ENCODE measurements at regions not wholly inside any gene's neighbourhood (a gene's known extent, or its start where the extent isn't known, plus 50 kb on each side); places are given as distances from the start of the nearest gene placed in this dataset.
"Not testable (repeated sequence)": the region's sequence is repeated elsewhere in the genome, so short reads cannot be mapped to it uniquely, and the experiment has no call there.

DNA sequence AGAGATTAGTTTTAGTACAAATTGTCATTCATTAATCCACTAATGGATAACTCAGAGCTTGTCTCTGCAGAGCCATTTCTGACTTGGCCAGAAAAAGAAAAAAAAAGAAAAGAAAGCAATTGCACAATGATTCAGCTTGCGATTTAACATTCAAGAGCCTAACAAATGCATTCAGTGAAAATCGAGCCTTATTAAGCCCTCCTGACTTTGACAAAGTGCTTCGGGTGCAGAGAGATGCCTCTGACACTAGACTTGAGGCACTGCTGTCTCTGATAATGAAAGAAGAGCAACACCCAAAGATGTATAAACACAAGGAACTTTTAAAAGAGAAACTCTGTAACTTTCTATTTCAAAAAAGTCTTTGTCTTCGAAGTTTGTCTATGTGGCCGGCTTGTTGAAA is 322.9 kb upstream of the FRG1 start:
- CTCF ChIA-PET, H3K4me1 Mint-ChIP-seq, H3K9me3 Mint-ChIP-seq, H3K36me3 Mint-ChIP-seq, H3K4me3 Mint-ChIP-seq, H3K27ac Mint-ChIP-seq, DNase-seq, H3K27me3 Mint-ChIP-seq: not testable (repeated sequence)

- H3K4me3 Mint-ChIP-seq, H3K27ac Mint-ChIP-seq, H3K27me3 Mint-ChIP-seq, CTCF ChIA-PET, H3K9me3 Mint-ChIP-seq, H3K4me1 Mint-ChIP-seq, DNase-seq, H3K36me3 Mint-ChIP-seq: not testable (repeated sequence)
Observed at GRCh38 chr4:189619441-189620250, 321.0 kb upstream of the FRG1 start.

- H3K4me3 Mint-ChIP-seq, H3K36me3 Mint-ChIP-seq, H3K27ac Mint-ChIP-seq, DNase-seq, CTCF ChIA-PET, H3K4me1 Mint-ChIP-seq, H3K27me3 Mint-ChIP-seq, H3K9me3 Mint-ChIP-seq: not testable (repeated sequence)
Observed at GRCh38 chr4:189622574-189622973, 318.1 kb upstream of the FRG1 start.

DNA sequence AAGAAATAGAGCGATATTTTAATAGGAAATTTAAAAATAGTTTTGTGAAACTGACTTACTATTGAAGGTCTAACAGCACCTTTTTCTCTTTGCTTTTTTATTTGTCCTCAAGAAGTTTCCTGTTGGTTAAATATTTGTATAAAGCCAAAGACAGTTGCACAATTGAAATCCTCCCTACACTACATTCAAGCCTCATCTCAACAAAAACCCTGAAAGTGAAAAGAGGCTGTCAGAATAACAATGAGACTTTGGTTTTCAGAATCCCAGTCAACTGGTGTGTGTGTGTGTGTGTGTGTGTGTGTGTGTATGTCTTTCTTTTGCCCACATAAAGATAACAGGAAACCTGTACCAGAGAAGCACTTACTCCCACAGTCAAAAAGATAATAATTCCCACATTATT is 313.6 kb upstream of the FRG1 start:
- H3K27ac Mint-ChIP-seq, H3K4me3 Mint-ChIP-seq, DNase-seq, H3K4me1 Mint-ChIP-seq, H3K36me3 Mint-ChIP-seq, CTCF ChIA-PET, H3K27me3 Mint-ChIP-seq, H3K9me3 Mint-ChIP-seq: not testable (repeated sequence)

DNA sequence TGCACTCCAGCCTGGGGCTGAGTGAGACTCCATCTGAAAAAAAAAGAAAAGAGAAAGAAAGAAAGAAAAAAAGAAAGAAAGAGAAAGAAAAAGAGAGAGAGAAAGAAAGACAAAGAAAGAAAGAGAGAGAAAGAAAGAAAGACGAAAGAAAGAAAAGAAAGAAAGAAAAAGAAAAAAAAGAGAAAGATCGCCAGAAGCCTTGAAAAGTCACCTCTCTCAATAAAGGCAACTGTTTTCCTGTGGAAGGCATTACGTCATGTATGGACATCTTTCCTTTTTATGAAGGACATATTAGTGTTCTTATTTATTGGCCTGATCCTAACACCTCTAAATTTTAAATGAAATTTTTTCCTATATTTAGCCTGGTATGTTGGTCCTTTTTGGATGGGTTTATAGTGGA is 310.9 kb upstream of the FRG1 start:
- H3K27me3 Mint-ChIP-seq, H3K27ac Mint-ChIP-seq, H3K9me3 Mint-ChIP-seq, CTCF ChIA-PET, H3K36me3 Mint-ChIP-seq, H3K4me3 Mint-ChIP-seq, H3K4me1 Mint-ChIP-seq, DNase-seq: not testable (repeated sequence)

DNA sequence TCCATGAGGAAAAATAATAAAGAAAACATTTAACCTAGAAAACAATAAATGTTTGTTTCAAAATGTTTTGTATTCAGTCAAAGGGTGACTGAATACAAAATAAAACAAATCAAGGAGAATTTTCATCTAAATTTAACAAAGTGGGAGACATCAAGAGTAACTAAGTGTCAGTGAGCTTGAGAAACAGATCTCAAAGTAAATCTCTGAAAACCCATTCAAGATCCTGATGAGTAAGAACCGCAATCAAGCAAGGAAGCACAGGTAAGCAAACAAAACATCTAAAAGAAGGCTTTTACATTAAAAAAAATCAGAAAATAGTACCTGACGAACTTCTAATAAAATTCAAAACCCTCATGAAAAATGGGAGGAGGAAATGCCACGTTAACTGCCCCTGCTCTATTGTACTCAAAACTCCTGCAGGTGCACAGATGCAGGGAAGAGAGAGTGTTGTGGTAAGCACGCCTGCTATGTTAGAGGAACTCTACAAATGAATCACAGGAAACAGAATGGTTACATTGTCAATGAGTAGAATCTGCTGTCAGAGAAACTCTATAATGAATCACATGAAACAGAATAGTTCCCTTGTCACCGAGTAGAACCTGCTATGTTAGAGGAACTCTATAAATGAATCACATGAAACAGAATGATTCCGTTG is 309.6 kb upstream of the FRG1 start:
- H3K9me3 Mint-ChIP-seq, CTCF ChIA-PET, H3K27ac Mint-ChIP-seq, H3K27me3 Mint-ChIP-seq, H3K4me3 Mint-ChIP-seq, H3K36me3 Mint-ChIP-seq, DNase-seq, H3K4me1 Mint-ChIP-seq: not testable (repeated sequence)

DNA sequence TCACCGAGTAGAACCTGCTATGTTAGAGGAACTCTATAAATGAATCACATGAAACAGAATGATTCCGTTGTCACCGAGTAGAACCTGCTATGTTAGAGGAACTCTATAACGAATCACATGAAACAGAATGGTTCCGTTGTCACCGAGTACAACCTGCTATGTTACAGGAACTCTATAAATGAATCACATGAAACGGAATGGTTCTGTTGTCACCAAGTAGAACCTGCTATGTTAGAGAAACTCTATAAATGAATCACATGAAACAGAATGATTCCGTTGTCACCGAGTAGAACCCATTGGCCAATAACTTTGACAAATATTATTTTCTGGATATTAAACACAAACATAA is 309.1 kb upstream of the FRG1 start:
- H3K4me1 Mint-ChIP-seq, H3K27me3 Mint-ChIP-seq, DNase-seq, H3K4me3 Mint-ChIP-seq, H3K36me3 Mint-ChIP-seq, H3K9me3 Mint-ChIP-seq, H3K27ac Mint-ChIP-seq, CTCF ChIA-PET: not testable (repeated sequence)

DNA sequence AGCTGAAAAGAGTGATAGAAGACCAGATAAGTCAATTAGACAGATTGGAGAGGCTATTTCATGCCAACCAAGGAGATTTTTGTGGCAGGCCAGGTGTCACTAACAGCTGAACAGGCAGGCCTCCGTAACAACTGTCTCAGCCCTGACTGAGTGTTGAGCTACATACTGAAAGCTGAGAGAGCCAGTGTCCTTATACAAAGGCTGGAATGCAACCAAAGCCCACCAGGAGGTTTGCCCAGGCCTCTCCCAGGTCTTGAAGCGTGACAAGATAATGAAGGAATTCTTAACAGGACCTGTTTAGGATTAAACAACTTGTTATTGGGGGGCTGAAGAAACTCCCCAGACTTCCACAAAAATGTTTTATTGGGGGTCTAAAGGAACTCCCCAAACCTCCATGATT is 290.2 kb upstream of the FRG1 start:
- H3K9me3 Mint-ChIP-seq, H3K4me1 Mint-ChIP-seq, H3K27me3 Mint-ChIP-seq, DNase-seq, H3K36me3 Mint-ChIP-seq, H3K4me3 Mint-ChIP-seq, CTCF ChIA-PET, H3K27ac Mint-ChIP-seq: not testable (repeated sequence)

- H3K27me3 Mint-ChIP-seq, H3K36me3 Mint-ChIP-seq, CTCF ChIA-PET, H3K9me3 Mint-ChIP-seq, DNase-seq, H3K4me3 Mint-ChIP-seq, H3K27ac Mint-ChIP-seq, H3K4me1 Mint-ChIP-seq: not testable (repeated sequence)
Observed at GRCh38 chr4:189653130-189653653, 287.5 kb upstream of the FRG1 start.

DNA sequence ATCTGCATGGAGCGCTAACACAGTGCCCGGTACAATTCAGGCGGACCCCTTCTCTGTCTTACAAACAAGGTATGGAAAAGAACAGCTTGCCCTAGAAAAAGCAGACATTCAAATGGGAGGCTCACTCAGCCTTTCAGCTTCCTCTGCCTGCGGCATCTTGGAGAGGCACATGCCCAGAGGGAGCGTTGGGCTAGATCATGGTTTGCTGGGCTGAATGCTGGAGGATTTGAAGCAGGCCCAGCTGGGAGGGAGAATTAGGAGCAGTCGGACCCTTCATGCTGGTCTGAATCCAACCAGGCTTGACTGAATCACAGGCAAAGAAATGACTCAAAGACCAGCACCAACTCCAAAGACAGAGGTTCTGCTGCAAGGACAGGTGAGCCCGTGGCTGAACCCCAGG is 286.7 kb upstream of the FRG1 start:
- H3K4me1 Mint-ChIP-seq, H3K36me3 Mint-ChIP-seq, H3K27me3 Mint-ChIP-seq, H3K4me3 Mint-ChIP-seq, DNase-seq, H3K27ac Mint-ChIP-seq, CTCF ChIA-PET, H3K9me3 Mint-ChIP-seq: not testable (repeated sequence)

GRCh38 chr4:189654396-189654795 is 286.3 kb upstream of the FRG1 start:
- H3K27me3 Mint-ChIP-seq, H3K36me3 Mint-ChIP-seq, DNase-seq, H3K4me3 Mint-ChIP-seq, H3K27ac Mint-ChIP-seq, H3K9me3 Mint-ChIP-seq, H3K4me1 Mint-ChIP-seq, CTCF ChIA-PET: not testable (repeated sequence)

GRCh38 chr4:189655817-189656216 is 284.9 kb upstream of the FRG1 start:
- H3K4me3 Mint-ChIP-seq, DNase-seq, H3K4me1 Mint-ChIP-seq, CTCF ChIA-PET, H3K36me3 Mint-ChIP-seq, H3K27ac Mint-ChIP-seq, H3K27me3 Mint-ChIP-seq, H3K9me3 Mint-ChIP-seq: not testable (repeated sequence)

- Mint-ChIP-seq H3K4me1 (no peaks in the 10 kb centered on the region), H3K4me3 (no peak overlapping the region), H3K27me3 (no peaks in the 10 kb centered on the region), H3K9me3 (no peaks in the 10 kb centered on the region), H3K27ac (no peak overlapping the region), H3K36me3 (no peaks in the 10 kb centered on the region)
- CTCF ChIA-PET: no interaction called here
- DNase-seq: no peak
Observed at GRCh38 chr4:189656641-189657040, 284.0 kb upstream of the FRG1 start.

DNA sequence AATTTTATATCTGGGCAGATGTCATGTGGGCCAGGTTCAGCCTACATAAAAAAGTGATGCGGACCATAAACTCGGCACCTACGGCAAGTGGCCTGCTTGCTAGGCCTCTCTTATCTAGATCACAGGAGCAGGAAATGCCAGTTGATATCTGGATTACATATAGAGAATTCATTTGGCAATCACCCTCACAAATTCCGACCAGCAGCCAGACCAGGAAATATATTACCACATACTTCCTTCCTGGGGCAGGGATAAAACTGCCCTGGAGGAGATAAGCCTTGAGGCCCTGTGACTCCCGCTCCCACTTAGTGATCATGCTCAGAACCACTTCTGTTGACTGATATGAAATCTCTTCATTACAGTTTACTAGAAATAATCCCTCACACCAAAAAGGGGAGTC is 282.4 kb upstream of the FRG1 start:
- H3K27me3 Mint-ChIP-seq, CTCF ChIA-PET, H3K9me3 Mint-ChIP-seq, H3K27ac Mint-ChIP-seq, H3K36me3 Mint-ChIP-seq, H3K4me1 Mint-ChIP-seq, H3K4me3 Mint-ChIP-seq, DNase-seq: not testable (repeated sequence)

GRCh38 chr4:189658831-189659230 is 281.8 kb upstream of the FRG1 start:
- H3K27me3 Mint-ChIP-seq, H3K4me3 Mint-ChIP-seq, H3K9me3 Mint-ChIP-seq, H3K36me3 Mint-ChIP-seq, CTCF ChIA-PET, DNase-seq, H3K4me1 Mint-ChIP-seq, H3K27ac Mint-ChIP-seq: not testable (repeated sequence)
